GM19240 (cell line): ENCODE measurements at regions not wholly inside any gene's neighbourhood (a gene's known extent, or its start where the extent isn't known, plus 50 kb on each side); places are given as distances from the start of the nearest gene placed in this dataset.
"Not testable (repeated sequence)": the region's sequence is repeated elsewhere in the genome, so short reads cannot be mapped to it uniquely, and the experiment has no call there.

Source experiments
- DNase-seq: peaks from one replicate; pipeline ENCODE4 v3.0.0; 2011; ENCODE audit warnings: low spot score; ENCODE audit not compliant: insufficient read length

GRCh38 chr3:118534519-118534918, 500.1 kb downstream of the IGSF11 start:
- no peak for DNase-seq

DNA sequence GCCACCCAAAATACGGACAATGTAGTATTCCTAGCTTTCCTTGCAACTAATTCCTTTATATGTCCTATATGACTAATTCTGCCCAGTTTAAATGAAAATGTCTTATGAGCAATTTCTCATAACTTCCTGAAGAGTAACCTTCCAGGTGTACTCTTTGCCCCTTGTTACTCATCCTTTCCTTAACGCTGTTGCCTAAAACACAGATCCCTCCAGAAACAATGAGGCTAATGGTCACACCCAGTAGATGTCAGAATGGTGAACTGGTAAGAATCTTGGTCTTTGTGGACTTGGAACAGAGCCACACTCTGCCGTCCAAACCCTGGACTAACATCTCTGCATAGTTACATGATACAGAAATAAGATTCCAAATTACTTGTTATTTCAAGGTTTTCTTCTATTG, 497.9 kb downstream of the IGSF11 start:
- DNase-seq = no peak

GRCh38 chr3:118537454-118537853, 497.2 kb downstream of the IGSF11 start:
- DNase-seq = no peak

DNA sequence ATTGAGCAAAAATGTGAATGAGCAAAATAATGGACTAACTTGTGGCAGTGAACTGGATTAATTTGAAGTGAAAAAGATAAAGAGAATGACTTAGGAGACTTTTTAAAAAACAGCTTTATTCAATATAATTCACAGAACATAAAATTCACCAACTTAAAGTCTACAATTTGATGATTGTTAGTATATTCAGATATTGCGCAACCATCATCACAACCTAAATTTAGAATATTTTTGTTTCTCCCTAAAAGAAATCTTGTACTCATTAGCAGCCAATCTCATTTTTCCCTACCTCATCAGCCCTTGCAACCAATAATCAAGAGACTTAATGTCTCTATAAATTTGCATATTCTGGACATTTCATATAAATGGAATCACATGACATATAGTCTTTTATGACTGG, 496.5 kb downstream of the IGSF11 start:
- DNase-seq = no peak

DNA sequence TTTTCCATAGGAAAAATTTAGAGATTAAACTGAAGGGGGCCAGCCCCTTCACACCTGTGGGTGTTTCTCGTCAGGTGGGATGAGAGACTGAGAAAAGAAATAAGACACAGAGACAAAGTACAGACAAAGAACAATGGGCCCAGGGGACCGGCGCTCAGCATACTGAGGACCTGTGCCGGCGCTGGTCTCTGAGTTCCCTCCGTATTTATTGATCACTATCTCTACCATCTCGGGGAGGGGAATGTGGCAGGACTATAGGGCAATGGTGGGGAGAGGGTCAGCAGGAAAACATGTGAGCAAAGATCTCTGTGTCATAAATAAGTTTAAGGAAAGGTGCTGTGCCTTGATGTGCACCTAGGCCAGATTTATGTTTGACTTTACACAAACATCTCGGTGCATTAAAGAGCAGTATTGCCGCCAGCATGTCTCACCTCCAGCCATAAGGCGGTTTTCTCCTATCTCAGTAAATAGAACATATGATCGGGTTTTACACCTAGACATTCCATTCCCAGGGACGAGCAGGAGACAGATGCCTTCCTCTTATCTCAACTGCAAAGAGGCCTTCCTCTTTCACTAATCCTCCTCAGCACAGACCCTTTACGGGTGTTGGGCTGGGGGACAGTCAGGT, 494.7 kb downstream of the IGSF11 start:
- not testable (repeated sequence) for DNase-seq

- DNase-seq = not testable (repeated sequence)
These were observed 494.2 kb downstream of the IGSF11 start for GRCh38 chr3:118540448-118540821.

GRCh38 chr3:118540826-118541225, 493.8 kb downstream of the IGSF11 start:
- DNase-seq = no peak

GRCh38 chr3:118541796-118542195, 492.9 kb downstream of the IGSF11 start:
- DNase-seq = no peak

- DNase-seq = no peak
These were observed 490.8 kb downstream of the IGSF11 start for GRCh38 chr3:118543832-118544231.

DNA sequence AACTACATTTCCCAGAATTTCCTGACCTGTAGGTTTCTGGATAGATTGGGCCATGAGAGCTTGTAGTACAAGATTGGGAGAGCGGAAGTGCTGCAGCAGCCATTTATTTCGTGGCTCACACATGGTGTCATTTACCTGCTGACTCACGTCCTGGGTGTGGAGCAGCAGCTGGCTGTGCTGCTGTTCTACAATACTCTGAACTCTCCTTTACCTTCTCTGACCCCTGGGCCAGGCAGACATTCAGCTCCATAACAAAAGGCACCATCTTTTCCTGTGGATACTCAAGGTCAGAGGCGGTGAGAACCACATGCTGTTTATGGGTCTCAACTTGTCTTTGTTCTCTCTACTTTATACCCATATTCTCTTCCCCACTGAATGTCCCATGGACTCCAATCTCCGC, 490.2 kb downstream of the IGSF11 start:
- DNase-seq = no peak

DNA sequence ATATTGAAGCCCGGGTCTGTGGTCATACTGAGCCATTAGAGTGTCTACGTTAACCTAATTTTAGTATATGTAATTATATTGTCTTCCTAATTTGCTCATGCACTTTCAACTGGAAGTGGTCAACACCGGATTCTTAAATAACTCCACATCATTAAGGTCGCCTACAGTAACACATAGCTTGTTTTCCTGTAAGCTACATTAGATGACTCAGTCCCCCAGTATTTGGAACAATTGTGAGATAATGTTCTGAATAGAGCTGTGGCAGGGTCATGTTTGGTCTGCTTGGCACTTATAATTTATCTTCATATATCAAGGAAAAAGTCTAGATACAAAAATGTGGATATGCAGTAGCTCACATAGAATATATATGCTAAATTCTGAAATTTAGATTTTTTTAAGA, 486.2 kb downstream of the IGSF11 start:
- no peak for DNase-seq

- no peak for DNase-seq
These were observed 484.5 kb downstream of the IGSF11 start for GRCh38 chr3:118550122-118550521.

GRCh38 chr3:118550556-118550955, 484.1 kb downstream of the IGSF11 start:
- no peak for DNase-seq

GRCh38 chr3:118554148-118554838, 480.4 kb downstream of the IGSF11 start:
- DNase-seq = no peak

DNA sequence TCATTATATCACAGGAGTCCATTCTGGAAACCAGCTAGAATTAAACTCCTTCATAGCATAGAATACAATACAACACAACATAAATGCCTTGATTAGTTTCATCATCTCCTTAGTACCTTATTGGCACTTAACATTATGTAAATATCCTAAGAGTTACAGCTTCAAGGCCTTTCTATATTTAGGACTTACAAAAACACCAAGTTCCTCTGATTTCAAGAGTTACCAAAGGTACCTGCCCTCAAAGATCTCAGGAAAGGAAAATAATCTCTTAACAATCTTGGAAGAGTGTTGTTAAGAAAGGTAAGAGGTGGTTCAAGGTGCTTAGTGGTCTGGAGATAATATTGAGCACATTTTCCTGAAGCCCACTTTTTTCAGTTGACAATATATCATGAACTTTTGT, 477.7 kb downstream of the IGSF11 start:
- DNase-seq = no peak

GRCh38 chr3:118557513-118557912, 477.1 kb downstream of the IGSF11 start:
- DNase-seq = no peak

GRCh38 chr3:118559286-118559685, 475.4 kb downstream of the IGSF11 start:
- DNase-seq = no peak

DNA sequence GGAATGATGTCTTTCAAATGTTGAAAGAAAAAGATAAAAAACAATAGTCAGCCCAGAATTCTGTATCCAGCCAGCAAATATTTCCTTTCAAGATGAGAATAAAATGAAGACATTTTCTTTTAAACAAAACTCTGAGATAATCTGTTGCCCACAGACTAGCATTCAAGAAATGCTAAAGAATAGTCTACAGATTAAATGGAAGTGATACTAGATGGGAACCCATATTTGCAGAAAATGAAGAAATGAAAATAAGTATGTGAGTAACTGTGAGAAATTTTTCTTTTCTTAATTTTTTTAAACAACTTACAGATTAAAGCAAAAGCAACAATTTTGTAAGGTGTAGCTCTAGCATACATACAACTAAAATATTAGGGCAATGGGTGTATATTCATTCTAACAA, 469.8 kb downstream of the IGSF11 start:
- DNase-seq = no peak

GRCh38 chr3:118573912-118574311, 460.7 kb downstream of the IGSF11 start:
- no peak for DNase-seq

DNA sequence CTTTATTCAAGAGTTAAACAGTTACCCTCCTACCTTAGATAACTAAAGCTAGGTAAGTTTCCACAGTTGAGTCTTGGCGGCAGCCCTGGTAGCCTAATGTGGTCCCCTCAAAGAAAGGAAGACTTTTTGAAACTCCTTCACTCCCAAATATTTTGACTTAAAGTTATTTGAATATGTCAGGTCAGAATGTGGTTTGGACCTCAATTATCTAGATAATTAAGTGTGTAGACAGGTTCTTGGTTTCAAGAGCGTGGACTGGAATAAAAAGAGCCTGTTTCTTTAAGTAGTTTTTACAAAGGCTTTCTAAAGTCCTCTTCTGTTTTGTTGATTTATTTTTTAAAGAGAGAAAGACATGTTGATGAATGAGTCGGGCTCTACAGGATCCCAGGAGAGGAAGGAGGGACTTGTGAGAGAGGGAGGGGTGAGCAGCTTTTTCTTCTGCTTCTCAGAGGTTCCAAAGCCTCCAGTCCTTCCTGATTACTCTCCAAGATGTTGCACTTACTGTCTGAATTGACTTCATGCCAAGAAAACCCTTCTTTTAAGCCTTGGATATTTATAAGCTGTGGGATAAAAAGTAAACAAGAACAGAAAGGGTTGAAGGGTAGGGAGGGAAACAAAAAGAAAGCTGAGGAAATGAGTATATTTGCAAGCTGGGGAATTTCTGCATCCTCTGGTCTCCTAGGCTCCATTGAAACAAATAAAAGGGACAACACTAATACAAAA, 457.4 kb downstream of the IGSF11 start:
- no peak for DNase-seq

- DNase-seq = no peak
These were observed 456.1 kb downstream of the IGSF11 start for GRCh38 chr3:118578559-118578958.

DNA sequence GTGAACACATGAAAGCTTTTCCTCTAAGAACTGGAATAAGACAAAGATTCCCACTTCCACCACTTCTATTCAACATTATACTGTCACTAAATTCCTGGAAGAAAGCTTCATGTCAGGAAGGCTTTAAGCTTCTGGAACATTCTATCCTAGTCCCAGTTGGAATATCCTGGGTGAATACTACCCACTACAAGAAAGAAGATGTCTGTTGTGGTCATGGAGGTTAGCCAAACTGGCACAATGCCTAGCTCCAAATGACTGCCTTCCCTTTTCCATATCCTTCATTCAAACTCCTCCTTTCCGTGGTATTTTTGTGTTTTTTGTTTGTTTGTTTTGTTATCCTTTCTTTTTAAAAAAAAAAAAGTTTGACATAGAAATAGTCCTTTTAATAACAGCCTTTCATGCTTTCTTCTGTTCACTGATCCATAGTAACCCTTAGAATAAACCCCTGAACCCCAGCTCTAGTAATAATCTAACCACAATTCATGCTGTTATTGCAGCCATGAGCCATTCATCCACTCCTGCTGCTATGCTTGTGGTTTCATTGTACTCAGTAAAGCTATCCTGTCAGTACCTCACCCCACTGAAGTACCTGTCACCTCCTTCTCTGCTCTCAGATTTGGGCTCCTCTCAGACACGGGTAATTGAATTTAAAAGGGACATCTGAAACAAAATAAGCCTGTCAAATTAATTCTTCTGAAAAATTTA, 447.5 kb downstream of the IGSF11 start:
- DNase-seq = no peak
